ENCODE measurements at regions not wholly inside any gene's neighbourhood (a gene's known extent, or its start where the extent isn't known, plus 50 kb on each side); places are given as distances from the start of the nearest gene placed in this dataset.

GRCh38 chr2:16022548-16023240, 82.3 kb downstream of the MYCN start:
- no peaks in the 10 kb centered on the region for H3K36me3 Mint-ChIP-seq
- H3K9me3 Mint-ChIP-seq = no peaks in the 10 kb centered on the region
- H3K4me1 Mint-ChIP-seq (ENCODE audit: unreplicated experiment) = peaks cover 23% of the 10 kb centered on the region
- TF ChIP-seq, protein P1, sequence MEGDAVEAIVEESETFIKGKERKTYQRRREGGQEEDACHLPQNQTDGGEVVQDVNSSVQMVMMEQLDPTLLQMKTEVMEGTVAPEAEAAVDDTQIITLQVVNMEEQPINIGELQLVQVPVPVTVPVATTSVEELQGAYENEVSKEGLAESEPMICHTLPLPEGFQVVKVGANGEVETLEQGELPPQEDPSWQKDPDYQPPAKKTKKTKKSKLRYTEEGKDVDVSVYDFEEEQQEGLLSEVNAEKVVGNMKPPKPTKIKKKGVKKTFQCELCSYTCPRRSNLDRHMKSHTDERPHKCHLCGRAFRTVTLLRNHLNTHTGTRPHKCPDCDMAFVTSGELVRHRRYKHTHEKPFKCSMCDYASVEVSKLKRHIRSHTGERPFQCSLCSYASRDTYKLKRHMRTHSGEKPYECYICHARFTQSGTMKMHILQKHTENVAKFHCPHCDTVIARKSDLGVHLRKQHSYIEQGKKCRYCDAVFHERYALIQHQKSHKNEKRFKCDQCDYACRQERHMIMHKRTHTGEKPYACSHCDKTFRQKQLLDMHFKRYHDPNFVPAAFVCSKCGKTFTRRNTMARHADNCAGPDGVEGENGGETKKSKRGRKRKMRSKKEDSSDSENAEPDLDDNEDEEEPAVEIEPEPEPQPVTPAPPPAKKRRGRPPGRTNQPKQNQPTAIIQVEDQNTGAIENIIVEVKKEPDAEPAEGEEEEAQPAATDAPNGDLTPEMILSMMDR (conservative IDR thresholded peaks at IDR 0.05) = no peak
- H3K27ac Mint-ChIP-seq = no peak overlapping the region
- DNase-seq (ENCODE audit: extremely low spot score, unreplicated experiment) = no peak
- H3K27me3 Mint-ChIP-seq = no peaks in the 10 kb centered on the region
- H3K4me3 Mint-ChIP-seq = no peak overlapping the region

GRCh38 chr2:16021611-16022363, 81.4 kb downstream of the MYCN start:
- TF ChIP-seq, protein P1 (conservative IDR thresholded peaks at IDR 0.05) = no peak
- DNase-seq (ENCODE audit: extremely low spot score, unreplicated experiment) = no peak
- Mint-ChIP-seq H3K9me3 (no peaks in the 10 kb centered on the region), H3K27me3 (no peaks in the 10 kb centered on the region), H3K4me1 (ENCODE audit: unreplicated experiment) (peaks cover 27% of the 10 kb centered on the region), H3K27ac (peak overlapping the region; percentile 15), H3K4me3 (no peak overlapping the region), H3K36me3 (no peaks in the 10 kb centered on the region)

DNA sequence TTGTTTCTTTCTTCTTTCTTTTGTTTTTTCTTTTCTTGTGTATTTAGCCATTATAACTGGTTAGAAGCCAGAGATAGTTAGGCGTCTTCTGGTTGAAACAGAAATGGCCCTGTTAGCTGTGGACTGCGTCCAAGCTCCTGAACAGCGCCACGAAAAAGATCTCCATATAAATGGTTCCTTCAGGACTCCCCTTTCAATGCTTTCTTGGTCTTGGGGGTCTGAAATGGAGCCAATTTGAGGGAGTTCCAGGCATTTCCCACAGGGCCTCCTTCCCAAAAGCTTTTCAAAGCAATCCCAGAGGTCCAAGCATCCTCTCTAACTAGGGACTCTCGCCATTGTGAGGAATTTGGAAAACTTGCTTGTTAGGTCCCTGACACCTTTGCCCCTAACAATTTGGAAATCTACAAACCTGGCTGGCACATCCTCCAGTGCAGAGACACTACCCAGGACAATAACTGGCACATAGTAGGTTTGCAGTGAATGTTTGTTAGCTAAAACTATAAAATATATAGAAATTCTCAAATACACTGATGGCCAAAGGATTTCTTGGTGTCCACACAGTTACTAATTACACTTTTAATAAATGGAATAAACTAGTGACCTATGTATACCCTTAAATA, 80.1 kb downstream of the MYCN start:
- Mint-ChIP-seq H3K4me1 (ENCODE audit: unreplicated experiment) (peaks cover 24% of the 10 kb centered on the region), H3K36me3 (no peaks in the 10 kb centered on the region), H3K9me3 (no peaks in the 10 kb centered on the region), H3K27me3 (no peaks in the 10 kb centered on the region), H3K4me3 (no peak overlapping the region), H3K27ac (no peak overlapping the region)
- TF ChIP-seq, protein P1 (conservative IDR thresholded peaks at IDR 0.05) = no peak
- DNase-seq (ENCODE audit: extremely low spot score, unreplicated experiment) = no peak

DNA sequence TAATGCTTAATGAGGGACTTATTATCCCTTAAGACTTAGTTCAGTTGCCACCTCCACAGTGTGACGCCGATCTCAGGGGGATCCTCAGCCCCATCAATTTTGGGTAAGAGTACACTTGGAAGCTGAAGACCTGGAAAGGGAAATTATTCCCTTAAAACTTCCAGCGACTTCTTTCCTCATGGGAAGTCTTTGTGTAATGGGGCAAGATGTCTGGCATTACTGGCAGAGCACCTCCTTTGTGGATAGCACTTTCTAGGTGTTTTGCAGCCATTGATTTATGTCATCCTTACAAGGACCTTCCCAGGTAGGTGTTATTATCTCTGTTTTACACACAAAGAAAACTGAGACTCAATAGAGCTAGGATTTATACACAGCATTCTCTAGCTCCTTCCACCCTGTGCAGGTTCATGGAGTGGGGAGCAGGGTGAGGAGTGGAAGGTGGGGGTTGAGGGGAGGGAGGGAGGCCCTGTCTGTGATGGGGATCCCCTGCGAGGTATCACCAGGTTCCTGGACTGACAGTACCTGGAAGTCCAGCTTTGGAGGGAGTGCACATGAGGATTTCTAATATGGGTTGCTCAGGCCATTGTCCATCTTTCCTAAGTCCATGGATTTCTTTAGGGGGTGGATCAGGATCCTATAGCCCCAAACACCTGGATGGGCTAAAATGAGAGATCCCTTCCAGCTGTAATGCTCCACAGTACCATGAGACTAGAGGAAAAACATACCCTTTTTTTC, 79.4 kb downstream of the MYCN start:
- no peak overlapping the region for H3K4me3 Mint-ChIP-seq
- no peak for DNase-seq (ENCODE audit: extremely low spot score, unreplicated experiment)
- H3K4me1 Mint-ChIP-seq (ENCODE audit: unreplicated experiment) = peaks cover 24% of the 10 kb centered on the region
- no peaks in the 10 kb centered on the region for H3K9me3 Mint-ChIP-seq
- TF ChIP-seq, protein P1 (conservative IDR thresholded peaks at IDR 0.05) = no peak
- no peak overlapping the region for H3K27ac Mint-ChIP-seq
- no peaks in the 10 kb centered on the region for H3K27me3 Mint-ChIP-seq
- H3K36me3 Mint-ChIP-seq = no peaks in the 10 kb centered on the region

DNA sequence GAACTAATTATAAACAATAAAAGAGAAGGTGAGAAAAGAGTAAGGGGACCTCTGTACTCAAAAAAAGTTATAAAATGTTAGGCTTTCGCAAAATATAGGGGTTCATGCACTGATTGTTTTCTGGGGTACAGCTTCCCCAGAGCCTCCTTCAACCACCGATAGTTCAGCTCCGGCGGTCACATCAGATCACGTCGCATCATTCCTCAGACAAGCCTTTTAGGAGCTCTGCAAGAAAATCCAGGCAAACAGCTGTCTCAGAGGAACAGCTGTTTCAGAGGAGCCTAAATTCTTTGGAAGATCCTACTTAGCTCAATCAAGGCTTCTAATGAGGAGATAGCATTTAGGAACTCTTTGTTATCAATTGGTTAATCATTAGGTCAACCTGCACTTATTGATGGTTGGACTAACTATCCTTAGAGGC, 78.7 kb downstream of the MYCN start:
- no peaks in the 10 kb centered on the region for H3K36me3 Mint-ChIP-seq
- no peak overlapping the region for H3K4me3 Mint-ChIP-seq
- TF ChIP-seq, protein P1 (conservative IDR thresholded peaks at IDR 0.05) = no peak
- peaks cover 24% of the 10 kb centered on the region for H3K4me1 Mint-ChIP-seq (ENCODE audit: unreplicated experiment)
- no peak for DNase-seq (ENCODE audit: extremely low spot score, unreplicated experiment)
- no peaks in the 10 kb centered on the region for H3K9me3 Mint-ChIP-seq
- no peaks in the 10 kb centered on the region for H3K27me3 Mint-ChIP-seq
- H3K27ac Mint-ChIP-seq = no peak overlapping the region

Measured in type B pancreatic cell (in vitro differentiated cells).